HG03520 (cell line): ENCODE measurements at regions not wholly inside any gene's neighbourhood (a gene's known extent, or its start where the extent isn't known, plus 50 kb on each side); places are given as distances from the start of the nearest gene placed in this dataset.
"Not testable (repeated sequence)": the region's sequence is repeated elsewhere in the genome, so short reads cannot be mapped to it uniquely, and the experiment has no call there.

Source experiments
- ATAC-seq: cut with Tn5 transposase; IDR thresholded peaks from one replicate; pipeline ENCODE4 v1.9.1; 2021; ENCODE audit warnings: mild to moderate bottlenecking, moderate library complexity; ENCODE audit not compliant: unreplicated experiment

DNA sequence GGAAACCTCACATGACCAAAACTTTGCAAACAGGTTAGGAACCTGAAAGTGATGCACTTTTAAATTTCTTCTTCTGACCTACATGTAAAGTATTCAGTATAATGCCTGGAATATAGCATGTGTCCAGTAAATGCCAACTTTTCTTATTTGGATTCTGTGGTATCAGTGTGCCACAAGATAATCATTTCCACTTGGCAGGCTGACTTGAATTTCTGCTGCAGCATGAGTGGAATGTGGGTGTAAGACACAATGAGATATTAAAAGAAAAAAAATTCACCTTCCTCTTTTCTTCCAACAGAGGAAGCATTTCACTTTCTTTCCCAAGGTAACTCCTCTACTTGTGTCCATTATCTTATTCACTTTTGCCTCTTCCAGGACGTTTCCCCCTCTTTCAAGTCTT, 141.9 kb upstream of the PRKD1 start:
- no peak for ATAC-seq

DNA sequence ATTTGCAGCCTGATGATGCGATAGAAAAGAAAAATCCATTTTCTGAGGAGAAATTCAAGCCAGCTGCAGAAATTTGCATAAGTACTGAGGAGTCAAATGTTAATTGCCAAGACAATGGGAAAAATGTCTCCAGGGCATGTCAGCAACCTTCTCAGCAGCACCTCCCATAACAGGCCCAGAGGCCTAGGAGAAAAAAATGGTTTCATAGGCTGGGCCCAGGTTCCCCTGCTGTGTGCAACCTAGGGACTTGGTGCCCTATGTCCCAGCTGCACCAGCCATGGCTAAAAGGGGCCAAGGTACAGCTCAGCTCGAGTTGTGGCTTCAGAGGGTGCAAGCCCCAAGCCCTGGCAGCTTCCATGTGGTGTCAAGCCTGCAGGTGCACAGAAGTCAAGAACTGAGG, 144.8 kb upstream of the PRKD1 start:
- not testable (repeated sequence) for ATAC-seq

DNA sequence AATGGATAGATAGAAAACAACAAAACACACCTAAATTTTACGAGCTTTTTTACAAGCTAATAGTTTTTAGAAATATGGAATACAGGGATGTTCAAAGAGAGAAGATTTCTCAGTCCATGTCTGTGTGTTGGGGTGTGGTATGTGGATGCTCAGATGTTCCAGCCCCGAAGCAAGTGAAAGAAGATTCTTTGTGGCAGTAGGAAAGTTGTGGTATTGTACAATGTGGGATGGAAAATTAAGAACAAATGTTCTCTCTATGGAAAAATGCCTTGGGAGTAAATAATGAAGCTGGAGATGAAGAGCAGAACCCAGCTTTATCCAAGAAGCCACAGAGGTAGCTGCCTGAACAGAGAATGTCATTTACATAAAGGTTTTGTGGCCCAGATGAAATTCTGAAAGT, 150.3 kb upstream of the PRKD1 start:
- ATAC-seq: no peak

DNA sequence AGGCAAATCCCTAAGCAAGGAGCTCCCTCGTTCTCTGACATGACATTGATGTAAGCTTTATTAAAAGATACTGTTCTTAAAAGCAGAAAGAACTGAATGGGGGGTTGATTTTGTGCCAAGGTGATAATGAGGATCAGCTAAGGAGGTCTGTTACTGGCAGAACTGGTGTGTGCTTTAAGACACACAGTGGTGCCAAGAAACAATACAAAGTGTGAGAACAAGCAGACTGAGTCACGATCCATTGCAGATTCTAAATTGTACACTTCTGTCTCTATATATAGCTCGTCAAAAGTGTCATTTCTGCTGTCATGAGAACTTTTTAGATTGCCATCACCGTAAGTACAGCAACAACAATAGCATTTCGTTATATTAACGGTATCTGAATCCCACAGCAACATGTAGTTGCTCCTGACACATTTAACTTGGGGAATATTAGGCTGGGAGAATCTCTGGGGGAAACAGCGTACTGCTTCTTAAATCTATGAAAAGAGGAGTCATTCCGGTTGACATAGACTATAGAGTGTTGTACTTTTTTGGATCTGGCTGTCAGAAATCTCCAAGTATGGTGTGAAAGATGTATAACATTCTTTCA, 151.3 kb upstream of the PRKD1 start:
- no peak for ATAC-seq

DNA sequence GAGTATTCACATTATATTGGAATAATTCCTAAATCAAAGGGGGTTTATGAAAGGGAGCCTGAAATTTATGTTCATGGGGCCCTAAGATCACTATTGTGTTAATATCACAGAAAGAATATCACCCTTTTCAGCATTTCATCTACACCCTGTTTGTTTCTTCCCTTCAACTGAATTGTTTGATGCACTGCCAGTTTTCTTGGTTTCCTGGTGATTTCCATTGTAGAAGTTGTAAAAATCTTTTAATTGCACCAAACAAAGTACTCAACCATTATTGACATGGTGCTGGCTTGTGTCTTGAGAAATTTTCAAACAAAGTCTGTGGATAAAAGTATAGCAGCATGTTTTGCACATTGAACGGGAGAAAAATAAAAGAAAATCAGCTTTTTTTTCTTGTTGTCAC, 154.8 kb upstream of the PRKD1 start:
- ATAC-seq: no peak

DNA sequence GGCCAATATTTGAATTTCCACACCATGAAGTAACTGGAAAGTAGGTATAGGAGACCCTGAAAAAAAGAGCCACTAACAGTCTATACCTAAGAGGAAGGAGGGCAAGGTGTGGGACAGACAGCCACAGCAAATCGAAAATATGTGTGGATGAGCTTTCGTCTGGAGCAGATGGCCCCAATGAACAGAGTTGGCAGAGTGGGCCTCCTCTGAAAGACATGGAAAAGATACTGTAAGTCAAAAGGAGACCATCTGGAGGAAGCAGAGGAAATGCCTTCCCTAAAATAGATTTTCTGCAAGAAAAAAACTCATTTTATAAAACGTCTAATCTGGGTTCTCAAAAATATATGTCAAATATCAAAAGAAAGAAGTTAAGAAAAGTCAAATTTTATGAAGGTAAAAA, 157.2 kb upstream of the PRKD1 start:
- ATAC-seq: no peak

DNA sequence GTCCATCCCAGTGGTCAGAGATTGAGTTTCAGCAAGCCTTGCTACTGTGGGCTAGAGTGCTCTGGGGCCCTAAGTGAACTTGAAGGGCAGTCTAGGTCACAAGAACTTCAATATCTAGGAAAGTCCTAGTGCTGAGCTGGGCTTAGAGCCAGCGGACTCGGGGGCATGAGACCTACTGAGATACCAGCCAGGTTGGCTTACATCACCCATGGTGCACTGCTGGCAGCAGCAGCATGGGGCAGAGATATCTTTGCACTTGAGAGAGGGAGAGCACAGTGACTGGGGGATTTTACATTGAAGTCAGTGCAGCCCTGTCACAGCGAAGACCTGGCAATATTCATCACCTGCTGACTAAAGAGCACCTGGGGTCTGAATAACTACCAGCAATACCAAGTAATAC, 158.3 kb upstream of the PRKD1 start:
- no peak for ATAC-seq

DNA sequence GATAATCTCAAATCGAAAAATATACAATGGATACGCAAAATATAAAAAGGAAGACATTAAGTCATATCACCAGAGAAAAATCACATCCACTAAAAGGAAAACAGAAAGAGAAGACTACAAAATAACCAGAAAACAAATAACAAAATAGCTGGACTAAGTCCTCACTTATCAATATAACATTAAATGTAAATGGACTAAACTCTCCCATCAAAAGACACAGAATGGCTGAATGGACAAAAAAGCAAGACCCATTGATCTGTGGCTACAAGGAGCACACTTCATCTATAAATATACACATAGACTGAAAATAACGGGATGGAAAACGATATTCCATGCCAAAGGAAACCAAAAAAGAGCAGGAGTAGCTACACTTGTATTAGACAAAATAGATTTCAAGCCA, 161.0 kb upstream of the PRKD1 start:
- ATAC-seq: no peak

DNA sequence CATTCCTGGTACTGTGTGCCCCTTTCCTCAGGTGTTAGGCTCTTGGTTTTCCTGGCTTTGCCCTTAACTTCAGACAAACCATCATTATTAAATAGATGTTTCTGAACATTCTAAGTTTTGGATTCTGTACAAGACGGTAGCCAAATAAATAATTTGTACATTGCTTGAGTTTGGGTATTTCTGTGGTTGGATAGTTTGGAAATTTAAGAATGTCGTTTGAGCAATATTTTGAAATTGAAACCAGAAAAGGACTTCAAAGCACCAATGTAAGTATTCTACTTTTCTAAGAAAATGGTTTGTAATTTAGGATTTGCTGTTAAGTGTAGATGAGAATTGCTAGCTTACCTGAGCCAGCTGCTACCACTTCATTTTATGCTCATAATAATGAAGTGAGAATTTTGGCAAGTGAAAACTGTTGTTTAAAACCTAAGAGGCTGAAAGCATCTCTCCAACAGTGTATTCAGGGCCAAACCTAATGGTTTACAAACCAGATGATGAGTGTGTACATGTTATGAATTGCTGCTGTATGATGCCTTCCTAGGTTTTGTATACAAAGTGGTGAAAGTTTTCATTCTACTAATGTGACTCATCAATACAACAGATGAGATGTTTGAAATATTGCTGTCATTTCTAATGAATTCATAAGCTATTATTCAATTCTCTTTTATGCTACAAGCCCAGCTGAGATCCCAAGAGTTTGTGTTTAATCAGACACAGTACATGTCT, 181.5 kb upstream of the PRKD1 start:
- ATAC-seq: no peak

DNA sequence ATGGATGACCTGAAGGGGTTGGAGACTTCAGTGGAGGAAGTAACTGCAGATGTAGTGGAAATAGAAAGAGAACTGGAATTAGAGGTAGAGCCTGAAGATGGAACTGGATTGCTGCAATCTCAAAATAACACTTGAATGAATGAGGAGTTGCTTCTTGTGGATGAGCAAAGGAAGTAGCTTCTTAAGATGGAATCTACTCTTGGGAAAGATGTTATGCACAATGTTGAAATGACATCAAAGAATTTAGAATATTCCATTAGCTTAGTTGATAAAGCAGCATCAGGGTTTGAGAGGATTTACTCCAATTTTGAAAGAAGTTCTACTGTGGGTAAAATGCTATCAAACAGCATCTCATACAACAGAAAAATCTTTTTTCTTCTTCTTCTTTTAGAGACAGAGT, 186.4 kb upstream of the PRKD1 start:
- no peak for ATAC-seq

DNA sequence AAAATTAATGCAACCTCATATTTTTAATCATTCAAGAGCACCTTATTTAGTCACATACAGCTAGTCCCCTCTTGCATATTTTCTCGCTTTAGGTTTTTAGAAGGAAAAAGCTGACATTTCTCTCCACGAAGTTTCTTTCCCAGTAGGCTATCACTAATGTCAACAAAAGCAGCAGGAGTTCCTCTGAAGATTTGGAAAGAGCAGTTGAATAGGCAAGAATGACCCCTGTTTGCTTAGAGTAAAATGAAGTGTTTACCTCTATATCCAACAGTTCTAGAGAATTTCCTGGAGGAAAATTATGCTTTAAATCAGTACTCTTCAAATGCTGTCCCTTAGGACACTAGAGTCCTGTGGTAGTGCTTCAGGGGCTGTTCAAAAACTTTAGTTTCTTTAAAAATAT, 188.1 kb upstream of the PRKD1 start:
- ATAC-seq: no peak

DNA sequence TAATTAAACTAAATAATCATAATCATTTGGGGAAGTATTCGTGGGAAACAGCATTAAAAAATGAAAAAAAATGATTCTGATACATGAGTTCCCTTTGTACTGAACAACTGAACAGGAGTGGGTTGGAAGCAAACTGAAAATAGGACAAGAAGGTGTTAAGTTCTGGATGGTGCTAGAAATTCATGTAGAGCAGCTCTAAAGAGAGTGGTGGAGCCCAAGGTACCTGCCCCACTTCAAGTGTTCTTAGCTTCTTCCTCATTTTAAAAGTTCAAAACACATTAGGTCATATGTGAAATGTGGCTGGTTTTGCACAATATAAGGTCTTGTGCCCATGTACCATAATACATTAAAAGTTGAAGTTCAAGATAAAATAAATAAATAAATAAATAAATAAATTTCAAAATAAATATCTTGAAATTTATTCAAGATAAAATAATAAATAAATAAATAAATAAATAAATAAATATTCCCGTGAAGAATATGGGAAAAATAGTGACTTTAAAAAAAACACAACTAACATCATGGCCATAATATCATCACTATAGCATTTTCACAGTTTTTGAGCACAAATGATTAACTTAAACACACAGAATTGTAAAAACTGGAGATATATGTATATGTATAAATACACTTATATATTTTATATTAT, 191.5 kb upstream of the PRKD1 start:
- ATAC-seq: no peak

DNA sequence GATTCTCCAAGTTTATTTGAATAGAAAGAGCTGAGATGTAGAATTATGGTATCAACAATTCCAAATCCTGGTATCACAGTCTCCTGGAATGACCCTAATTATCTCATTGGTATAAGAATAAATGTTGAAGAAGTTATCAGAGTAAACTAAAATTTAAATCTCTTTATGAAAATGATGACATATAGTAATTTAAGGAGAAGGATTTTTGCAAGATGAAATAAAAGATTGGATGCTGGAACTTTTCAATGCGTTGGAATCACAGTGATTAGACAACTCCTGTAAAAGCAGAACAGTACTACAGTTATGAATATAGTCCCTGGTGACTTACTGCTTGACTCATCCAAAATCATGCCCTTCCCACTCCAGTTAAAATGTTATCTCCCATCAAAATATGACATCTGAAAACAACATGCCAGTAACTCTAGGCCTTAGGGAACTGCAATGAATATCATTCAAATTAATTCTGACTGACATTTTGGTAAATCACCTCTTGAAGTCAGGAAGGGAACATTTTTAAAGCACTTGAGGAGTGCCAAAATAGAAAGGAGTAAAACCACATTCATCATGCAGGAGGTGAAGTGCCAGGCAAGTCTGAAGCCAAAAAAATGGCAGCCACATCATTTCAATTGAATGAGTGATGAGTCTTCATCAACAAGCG, 197.8 kb upstream of the PRKD1 start:
- ATAC-seq: no peak

DNA sequence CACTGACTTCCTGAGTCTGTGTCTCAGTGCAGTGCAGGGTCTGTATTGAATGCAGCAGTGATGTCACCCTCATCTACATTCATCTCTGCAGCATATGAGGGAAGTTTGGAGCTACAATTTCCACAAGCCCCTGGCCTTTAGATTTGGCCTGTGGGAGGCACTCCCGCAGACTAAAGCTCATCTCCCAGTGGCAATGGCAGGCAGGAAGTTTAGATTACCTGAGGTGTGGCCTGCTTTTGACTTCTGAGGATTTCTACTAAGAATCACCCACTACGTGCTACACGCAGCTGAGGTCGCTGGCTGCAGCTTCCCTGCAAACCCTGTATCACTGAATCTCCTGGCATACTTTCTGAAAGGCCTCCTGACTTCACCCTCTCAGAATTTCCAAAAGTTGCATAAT, 202.2 kb upstream of the PRKD1 start:
- no peak for ATAC-seq

DNA sequence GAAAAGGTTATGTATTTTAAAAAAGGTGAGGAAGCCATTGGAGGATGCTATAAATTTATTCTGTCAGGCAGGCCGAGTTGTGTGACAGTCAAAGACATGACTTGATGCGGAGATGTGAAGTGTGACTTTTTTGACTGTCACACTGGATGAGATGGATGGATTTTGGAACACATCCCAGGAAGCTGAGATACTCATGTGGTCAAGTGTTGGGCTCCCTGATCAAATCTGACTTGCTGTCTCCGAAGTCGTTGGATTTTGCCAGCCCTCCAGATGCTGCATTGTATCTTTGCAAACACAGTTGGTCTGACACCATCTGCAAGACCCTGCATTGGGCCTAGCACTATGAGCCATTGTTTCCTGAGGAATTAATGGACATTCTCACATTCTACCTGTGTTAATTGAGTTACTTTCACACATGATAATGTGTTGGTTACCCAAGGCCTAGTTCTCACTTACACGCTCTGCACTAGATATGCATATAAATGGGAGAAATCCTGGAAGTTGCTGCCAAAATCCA, 204.0 kb upstream of the PRKD1 start:
- ATAC-seq: no peak

DNA sequence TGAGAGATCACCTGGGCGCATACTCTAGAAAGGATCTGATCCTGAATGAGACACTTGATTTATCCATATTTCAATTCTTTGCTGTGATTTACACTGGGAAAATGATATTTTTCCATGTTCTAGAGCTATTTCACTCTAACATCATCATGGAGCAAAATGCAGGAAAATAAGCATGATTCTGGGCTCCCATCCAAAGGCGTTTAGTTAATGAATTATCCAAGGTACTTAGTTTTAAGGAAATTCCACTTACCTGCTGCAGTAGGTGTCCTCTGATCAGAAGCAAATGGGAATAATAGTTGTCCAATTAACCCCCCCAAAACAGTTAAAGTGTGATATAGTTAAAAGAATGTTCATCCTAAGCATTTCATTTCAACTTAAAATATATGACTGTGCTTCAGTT, 204.5 kb upstream of the PRKD1 start:
- ATAC-seq: no peak

DNA sequence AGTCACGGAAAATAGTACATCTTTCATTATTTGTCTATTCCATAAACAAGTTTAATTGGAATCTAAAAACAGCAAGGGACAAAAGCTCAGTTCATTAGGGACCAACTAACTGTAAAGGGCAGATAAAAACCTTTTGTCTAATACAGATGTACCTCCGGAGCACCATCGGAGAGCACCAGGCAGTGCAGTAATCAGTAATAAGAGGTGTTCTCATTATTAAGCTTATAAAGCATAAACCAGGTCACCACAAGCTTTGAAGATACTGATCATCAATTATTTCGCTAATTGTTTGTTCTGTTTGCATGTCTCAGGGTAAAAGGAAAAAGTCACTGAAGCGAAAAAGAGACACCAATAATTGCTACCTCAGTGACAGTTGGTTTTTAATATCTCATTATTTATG, 207.3 kb upstream of the PRKD1 start:
- ATAC-seq: no peak

DNA sequence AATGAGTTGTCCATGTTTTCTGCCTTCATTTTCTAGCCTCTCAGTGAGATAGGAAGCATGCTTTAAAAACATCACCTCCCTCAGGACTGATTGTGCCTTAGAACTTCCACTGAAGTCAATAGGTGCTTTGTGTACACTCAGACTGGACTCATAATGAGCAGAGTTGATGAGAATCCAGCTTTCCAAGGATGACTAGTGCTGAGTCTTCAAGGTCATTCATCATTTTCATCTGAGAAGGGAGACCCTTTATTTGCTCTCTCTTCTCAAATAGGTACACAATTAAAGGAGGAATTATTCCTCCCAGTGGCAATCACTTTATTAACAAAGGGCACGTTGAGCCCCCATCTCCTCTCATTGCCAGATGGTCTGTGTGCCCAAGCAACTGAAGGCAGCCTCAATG, 210.9 kb upstream of the PRKD1 start:
- no peak for ATAC-seq

DNA sequence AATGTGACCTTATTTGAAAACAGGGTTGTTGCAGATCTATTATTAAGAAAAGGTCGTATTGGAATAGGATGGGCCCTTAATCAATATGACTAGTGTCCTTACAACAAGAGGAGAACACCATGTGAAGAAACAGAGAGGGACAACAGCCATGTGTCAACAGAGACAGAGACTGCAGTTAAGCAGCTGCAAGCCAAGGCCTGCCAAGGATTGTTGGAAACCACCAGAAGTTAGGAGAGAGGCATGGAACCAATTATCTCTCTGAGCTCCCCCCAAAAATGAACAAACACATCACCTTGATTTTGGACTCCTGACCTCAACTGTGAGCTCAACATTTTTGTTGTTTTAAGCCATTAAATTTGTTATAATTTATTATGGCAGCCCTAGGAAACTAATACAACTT, 214.6 kb upstream of the PRKD1 start:
- no peak for ATAC-seq

DNA sequence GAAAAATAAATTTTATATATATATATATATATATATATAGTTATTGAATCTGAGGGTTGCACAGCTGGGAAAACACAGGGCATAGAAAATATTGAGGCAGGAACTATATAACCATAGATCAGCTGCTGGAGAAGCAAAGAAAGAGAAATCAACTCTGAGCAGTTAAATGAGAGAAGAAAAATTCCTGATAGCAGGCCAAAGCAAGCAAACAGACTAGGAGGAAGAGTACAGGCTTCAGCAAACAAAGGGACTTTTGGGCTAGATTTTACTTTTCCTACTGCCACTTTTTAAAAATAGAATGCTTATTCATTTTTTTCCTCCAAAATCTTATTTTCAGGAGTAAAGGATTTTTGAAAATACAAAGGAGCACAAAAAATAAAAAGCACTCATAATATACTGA, 216.0 kb upstream of the PRKD1 start:
- ATAC-seq: no peak

DNA sequence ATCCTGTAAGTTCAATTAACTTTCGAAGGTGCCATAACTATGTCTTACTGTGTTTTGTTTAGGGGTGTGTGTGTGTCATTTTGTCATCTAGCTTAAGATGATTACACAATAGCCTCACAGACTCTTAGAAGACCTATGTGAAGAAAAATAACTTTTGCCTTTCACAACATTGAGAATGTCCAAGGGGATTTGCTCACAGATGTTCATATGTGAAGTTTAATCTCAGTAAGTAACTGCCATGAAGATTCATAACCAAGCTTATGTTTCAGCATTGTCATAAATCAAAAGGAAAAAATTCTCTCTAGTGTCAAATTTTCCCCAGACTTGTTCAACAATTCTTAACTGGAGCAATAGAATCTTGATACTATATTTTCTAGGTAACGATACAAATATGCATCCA, 226.1 kb upstream of the PRKD1 start:
- no peak for ATAC-seq

DNA sequence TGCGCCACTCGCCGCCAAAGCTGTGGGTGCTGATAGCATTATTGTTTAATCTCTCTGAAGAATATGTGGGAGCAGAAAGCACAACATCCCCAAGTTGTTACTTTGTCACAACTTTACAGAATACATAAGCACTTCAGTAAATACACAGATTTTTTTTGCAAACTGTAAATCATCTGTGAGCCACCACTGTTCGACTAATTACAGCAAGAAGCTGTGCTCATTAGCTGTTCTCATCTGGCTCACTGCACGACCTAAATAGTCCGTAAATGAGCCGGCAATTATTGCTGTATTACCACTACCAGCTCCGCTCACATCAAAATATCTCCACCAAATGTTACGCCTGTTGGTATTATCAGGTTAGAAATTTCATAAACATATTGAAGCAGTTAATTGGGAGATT, 228.9 kb upstream of the PRKD1 start:
- ATAC-seq: no peak
